H1 (cell line): ENCODE measurements at regions not wholly inside any gene's neighbourhood (a gene's known extent, or its start where the extent isn't known, plus 50 kb on each side); places are given as distances from the start of the nearest gene placed in this dataset.

Experiments used
- CTCF ChIA-PET: fragments of 300-600 bp; sonication (Branson Sonifier 250); formaldehyde crosslinking; loops from one replicate; lab custom pipeline; 2021; ENCODE audit not compliant: partially characterized antibody; lab: Charles Lee
- POLR2A ChIA-PET: fragments of 300-600 bp; sonication (Branson Sonifier 250); formaldehyde crosslinking; loops from one replicate; lab custom pipeline; 2021; ENCODE audit warnings: inconsistent platforms; ENCODE audit not compliant: partially characterized antibody; lab: Charles Lee
- DNase-seq, 2 experiments: peaks; one replicate each; pipeline versions ENCODE4 v3.0.0 to v3.0.0-alpha.2; 2010 to 2022; ENCODE audit warnings: low spot score in 2 of 2, low read depth in 1 of 2, mixed read lengths in 1 of 2
- FAIRE-seq: peaks from 2 replicates; lab custom pipeline; 2011; peaks lifted over from hg19 to GRCh38; lab: Jason Lieb, UNC
- H2AFZ ChIP-seq: 2 replicates; pipeline ENCODE4 v1.8.1; 2012; ENCODE audit warnings: low read length, inconsistent platforms
- H2AK5ac ChIP-seq: 2 replicates; pipeline ENCODE4 v1.6.1; 2013; ENCODE audit warnings: low read depth, low read length
- H2BK120ac ChIP-seq: replicated peaks from 2 replicates; pipeline ENCODE3; 2013; ENCODE audit warnings: low read depth, low read length, inconsistent platforms
- H2BK12ac ChIP-seq: 2 replicates; pipeline ENCODE4 v1.6.1; 2013; ENCODE audit warnings: low read depth, low read length
- H2BK15ac ChIP-seq: 2 replicates; pipeline ENCODE4 v1.6.1; 2013; ENCODE audit warnings: low read length
- H2BK20ac ChIP-seq: 2 replicates; pipeline ENCODE4 v1.6.1; 2013; ENCODE audit warnings: low read length
- H2BK5ac ChIP-seq: 2 replicates; pipeline ENCODE4 v1.6.1; 2013; ENCODE audit warnings: low read depth, low read length
- H3K14ac ChIP-seq: 2 replicates; pipeline ENCODE4 v1.6.1; 2013; ENCODE audit warnings: inconsistent platforms; ENCODE audit not compliant: insufficient read length
- H3K18ac ChIP-seq: 2 replicates; pipeline ENCODE4 v1.6.1; 2013; ENCODE audit warnings: low read length; ENCODE audit errors: extremely low read depth
- H3K23ac ChIP-seq: 2 replicates; pipeline ENCODE4 v1.6.1; 2013; ENCODE audit warnings: inconsistent platforms; ENCODE audit not compliant: insufficient read length
- H3K23me2 ChIP-seq: 2 replicates; pipeline ENCODE4 v1.6.1; 2013; ENCODE audit warnings: low read depth, low read length
- H3K27ac ChIP-seq: 2 replicates; pipeline ENCODE4 v1.6.1; 2011; ENCODE audit warnings: low read depth, low read length, inconsistent platforms
- H3K27me3 ChIP-seq, 4 experiments: replicated peaks in 1 of 4; 1 replicate in 1 of 4; 2 replicates in 3 of 4; pipeline versions ENCODE4 v1.6.1 to v1.8.1; 2011 to 2013; ENCODE audit warnings: low read length in 3 of 4, mild to moderate bottlenecking in 3 of 4, inconsistent platforms in 2 of 4, mixed read lengths in 2 of 4, moderate library complexity in 1 of 4; ENCODE audit not compliant: control insufficient read depth in 3 of 4, insufficient read depth in 3 of 4; ENCODE audit errors: extremely low read depth in 1 of 4
- H3K36me3 ChIP-seq, 4 experiments: 2 replicates each; pipeline versions ENCODE4 v1.6.1 to v1.8.1; 2011 to 2013; ENCODE audit warnings: mild to moderate bottlenecking in 4 of 4, low read length in 3 of 4, moderate library complexity in 2 of 4, control low read depth in 1 of 4, inconsistent platforms in 1 of 4; ENCODE audit not compliant: insufficient read depth in 4 of 4, control insufficient read depth in 2 of 4
- H3K4ac ChIP-seq: replicated peaks from 2 replicates; pipeline ENCODE3; 2013; ENCODE audit warnings: low read length, low read depth, mixed read lengths, inconsistent platforms; ENCODE audit not compliant: insufficient read length
- H3K4me1 ChIP-seq, 4 experiments: replicated peaks in 1 of 4; 1 replicate in 1 of 4; 2 replicates in 3 of 4; pipeline versions ENCODE4 v1.6.1 to v1.8.1; 2011 to 2013; ENCODE audit warnings: low read length in 3 of 4, inconsistent platforms in 2 of 4, mixed read lengths in 1 of 4; ENCODE audit not compliant: insufficient read depth in 4 of 4, control insufficient read depth in 3 of 4
- H3K4me2 ChIP-seq, 2 experiments: 2 replicates each; pipeline versions ENCODE4 v1.6.1 to v1.8.1; 2011 to 2013; ENCODE audit warnings: low read depth in 2 of 2, low read length in 2 of 2, control low read depth in 1 of 2, inconsistent platforms in 1 of 2, mild to moderate bottlenecking in 1 of 2; ENCODE audit not compliant: insufficient read depth in 1 of 2
- H3K4me3 ChIP-seq, 4 experiments: fragments of 200-600, 300-600 bp in 1 of 4; sonication (generic), shearing (Covaris generic), sonication (Bioruptor Twin) in 1 of 4; 2 replicates each; pipeline versions ENCODE4 v1.5.1 to v1.8.1; 2011 to 2016; ENCODE audit warnings: low read length in 4 of 4, low read depth in 3 of 4, control low read depth in 2 of 4, inconsistent platforms in 2 of 4, mild to moderate bottlenecking in 2 of 4, mixed read lengths in 1 of 4, moderate library complexity in 1 of 4; ENCODE audit not compliant: insufficient read depth in 2 of 4; ENCODE audit errors: extremely low read depth in 1 of 4
- H3K56ac ChIP-seq: replicated peaks from 2 replicates; pipeline ENCODE3; 2013; ENCODE audit warnings: low read depth, mild to moderate bottlenecking, mixed read lengths, low read length, inconsistent platforms; ENCODE audit not compliant: insufficient read length
- H3K79me1 ChIP-seq: 2 replicates; pipeline ENCODE4 v1.6.1; 2013; ENCODE audit warnings: low read depth, low read length, control low read depth
- H3K79me2 ChIP-seq, 2 experiments: 2 replicates each; pipeline versions ENCODE4 v1.6.1 to v1.8.1; 2012 to 2013; ENCODE audit warnings: low read length in 2 of 2, mild to moderate bottlenecking in 2 of 2, inconsistent platforms in 1 of 2; ENCODE audit not compliant: insufficient read depth in 2 of 2, control insufficient read depth in 1 of 2
- H3K9ac ChIP-seq, 4 experiments: replicated peaks in 1 of 4; 1 replicate in 1 of 4; 2 replicates in 3 of 4; pipeline versions ENCODE4 v1.6.1 to v1.8.1; 2011 to 2013; ENCODE audit warnings: low read depth in 3 of 4, low read length in 3 of 4, control low read depth in 2 of 4, mild to moderate bottlenecking in 2 of 4, moderate library complexity in 2 of 4, inconsistent platforms in 1 of 4; ENCODE audit errors: extremely low read depth in 1 of 4
- H3K9me3 ChIP-seq, 2 experiments: 2 replicates each; pipeline versions ENCODE4 v1.6.1 to v1.8.1; 2012 to 2013; ENCODE audit warnings: mild to moderate bottlenecking in 2 of 2, moderate library complexity in 2 of 2, control low read depth in 1 of 2, inconsistent platforms in 1 of 2, low read depth in 1 of 2, low read length in 1 of 2, mixed read lengths in 1 of 2; ENCODE audit not compliant: insufficient read depth in 2 of 2
- H4K20me1 ChIP-seq, 2 experiments: replicated peaks in 1 of 2; 2 replicates each; pipeline versions ENCODE3 to v1.8.1; 2011 to 2013; ENCODE audit warnings: inconsistent platforms in 2 of 2, low read length in 2 of 2, mild to moderate bottlenecking in 1 of 2; ENCODE audit not compliant: insufficient read depth in 2 of 2, control insufficient read depth in 1 of 2
- H4K5ac ChIP-seq: 2 replicates; pipeline ENCODE4 v1.6.1; 2013; ENCODE audit warnings: low read length, low read depth, mixed read lengths, inconsistent platforms; ENCODE audit not compliant: insufficient read length
- H4K8ac ChIP-seq: 2 replicates; pipeline ENCODE4 v1.8.0; 2013; ENCODE audit warnings: mild to moderate bottlenecking, moderate library complexity, low read length, inconsistent platforms; ENCODE audit not compliant: insufficient read depth; ENCODE audit errors: extremely low read depth
- H4K91ac ChIP-seq: replicated peaks from 2 replicates; pipeline ENCODE3; 2013; ENCODE audit warnings: low read length, mixed read lengths, inconsistent platforms; ENCODE audit not compliant: insufficient read length
- BACH1 ChIP-seq: IDR thresholded peaks from 2 replicates; pipeline ENCODE4 v1.6.1; 2012; ENCODE audit warnings: low read length, improper control_type of control experiment
- HDAC2 ChIP-seq, 2 experiments: fragments of 300-600 bp in 1 of 2; sonication (generic) in 1 of 2; IDR thresholded peaks; 2 replicates each; pipeline ENCODE4 v1.6.1; 2011 to 2012; ENCODE audit warnings: low read depth in 2 of 2, low read length in 2 of 2, mild to moderate bottlenecking in 2 of 2, moderate library complexity in 2 of 2, borderline replicate concordance in 1 of 2, inconsistent platforms in 1 of 2
- KDM1A ChIP-seq: fragments of 200-600, 300-600 bp; sonication (generic); IDR thresholded peaks from 2 replicates; pipeline ENCODE4 v1.7.1; 2016; ENCODE audit warnings: mild to moderate bottlenecking, low read length, borderline replicate concordance
- KDM4A ChIP-seq: IDR thresholded peaks from one replicate; pipeline ENCODE4 v1.7.1; 2012; ENCODE audit warnings: low read depth, mild to moderate bottlenecking, moderate library complexity, low read length, inconsistent platforms; ENCODE audit not compliant: severe bottlenecking
- KDM5A ChIP-seq: fragments of 200-600 bp; IDR thresholded peaks from 2 replicates; pipeline ENCODE4 v1.7.1; 2012; ENCODE audit warnings: mild to moderate bottlenecking, low read length, inconsistent platforms, mixed read lengths
- SP1 ChIP-seq: IDR thresholded peaks from 2 replicates; pipeline ENCODE4 v1.6.1; 2011; ENCODE audit warnings: low read depth, low read length
- TAF1 ChIP-seq: IDR thresholded peaks from 2 replicates; pipeline ENCODE4 v1.6.1; 2011; ENCODE audit warnings: mild to moderate bottlenecking, low read depth, low read length
- TEAD4 ChIP-seq: IDR thresholded peaks from 2 replicates; pipeline ENCODE4 v1.6.1; 2012; ENCODE audit warnings: low read depth, low read length, inconsistent platforms, mixed read lengths
- YY1 ChIP-seq: IDR thresholded peaks from 2 replicates; pipeline ENCODE4 v1.6.1; 2011; ENCODE audit warnings: low read depth, mild to moderate bottlenecking, low read length
- WGBS, 2 experiments: shearing (Covaris generic) in 1 of 2; methylation state at CpG; one replicate each; pipeline versions ENCODE4 v1.1.6 to v1.1.7; 2013 to 2015; ENCODE audit warnings: low lambda C conversion rate in 2 of 2, mixed read lengths in 2 of 2, inconsistent platforms in 1 of 2, low coverage in 1 of 2, missing lambda C conversion rate in 1 of 2; ENCODE audit not compliant: insufficient replicate concordance in 2 of 2, insufficient coverage in 1 of 2, insufficient read length in 1 of 2; ENCODE audit errors: extremely low coverage in 1 of 2, missing lambda C conversion rate in 1 of 2; 5-methylcytosine and 5-hydroxymethylcytosine counted together
- TF ChIP-seq, protein P1 (sequence below): IDR thresholded peaks from 2 replicates; pipeline ENCODE4 v1.6.1; 2012; ENCODE audit warnings: inconsistent platforms

DNA sequence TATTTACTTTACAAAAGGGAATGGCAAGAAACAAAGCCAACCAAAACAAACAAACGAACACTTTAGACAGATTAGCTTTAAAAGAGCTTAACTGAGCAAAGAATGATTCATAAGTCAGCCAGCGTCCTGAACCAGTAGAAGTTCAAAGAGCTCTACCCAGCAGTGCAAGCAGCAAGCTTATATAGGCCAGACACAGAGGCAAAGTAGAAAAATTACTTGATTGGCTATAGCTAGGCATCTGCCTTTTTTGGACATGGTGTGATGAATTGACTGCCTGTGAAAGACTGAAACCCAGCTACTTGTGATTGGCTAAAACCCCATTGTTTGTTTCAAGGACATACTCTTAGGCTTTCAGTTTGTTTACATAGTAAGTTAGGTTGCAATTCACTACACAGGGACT is 2120.0 kb upstream of the RAG2 start:
- 90% methylated on average over 2 of the region's 2 CpGs; no CpG with 5 or more reads in 1 of the 2 experiments for WGBS, 2 experiments

More for the DNA sequence above, 2120.0 kb upstream of the RAG2 start:
- CTCF ChIA-PET = interaction anchor here (0.9 kb wide), 1 partner anchor 35 kb away, joined by 3 read pairs; no protein-coding TSS in a partner anchor
- no peak overlapping the region for H3K4me3 ChIP-seq
- DNase-seq (no peak), FAIRE-seq (no peak)
- no peak overlapping the region for H2BK120ac ChIP-seq
- H3K56ac ChIP-seq = no peak overlapping the region
- no peaks in the 10 kb centered on the region for H3K9me3 ChIP-seq
- no peak overlapping the region for H3K14ac ChIP-seq
- no peaks in the 10 kb centered on the region for H3K36me3 ChIP-seq
- no peak overlapping the region for H3K9ac ChIP-seq
- TF ChIP-seq KDM5A = no peak
- no peak for TF ChIP-seq KDM1A
- TF ChIP-seq TEAD4 = no peak
- no peak for TF ChIP-seq YY1
- TF ChIP-seq TAF1 = no peak
- TF ChIP-seq, protein P1, sequence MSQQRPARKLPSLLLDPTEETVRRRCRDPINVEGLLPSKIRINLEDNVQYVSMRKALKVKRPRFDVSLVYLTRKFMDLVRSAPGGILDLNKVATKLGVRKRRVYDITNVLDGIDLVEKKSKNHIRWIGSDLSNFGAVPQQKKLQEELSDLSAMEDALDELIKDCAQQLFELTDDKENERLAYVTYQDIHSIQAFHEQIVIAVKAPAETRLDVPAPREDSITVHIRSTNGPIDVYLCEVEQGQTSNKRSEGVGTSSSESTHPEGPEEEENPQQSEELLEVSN = no peak
- no peak for TF ChIP-seq BACH1
- TF ChIP-seq HDAC2 (IDR thresholded peaks at IDR 0.05; ENCODE audit: borderline replicate concordance in 1 of 2, low read depth in 2 of 2, low read length in 2 of 2) = no peak
- no peak for TF ChIP-seq SP1
- TF ChIP-seq KDM4A = no peak
- no peaks in the 10 kb centered on the region for H3K79me2 ChIP-seq
- no peaks in the 10 kb centered on the region for H3K79me1 ChIP-seq
- no peak overlapping the region for H3K4me2 ChIP-seq
- H2BK15ac ChIP-seq = no peak overlapping the region
- H2BK12ac ChIP-seq = no peak overlapping the region
- H3K18ac ChIP-seq = no peak overlapping the region
- H4K5ac ChIP-seq = no peak overlapping the region
- no peaks in the 10 kb centered on the region for H3K23me2 ChIP-seq
- H3K27ac ChIP-seq = no peak overlapping the region
- POLR2A ChIA-PET = no interaction called here
- no peak overlapping the region for H4K8ac ChIP-seq
- H4K20me1 ChIP-seq = no peaks in the 10 kb centered on the region
- no peak overlapping the region; the same call in 1 of the 2 replicates for H2AFZ ChIP-seq
- H3K23ac ChIP-seq = no peak overlapping the region
- H2AK5ac ChIP-seq = no peak overlapping the region
- no peaks in the 10 kb centered on the region for H3K27me3 ChIP-seq
- H2BK20ac ChIP-seq = no peak overlapping the region
- peaks cover 0 to 2% (median 0%) of the 10 kb centered on the region in 4 experiments; a peak in 1 of 7 replicates for H3K4me1 ChIP-seq
- no peak overlapping the region for H2BK5ac ChIP-seq
- H4K91ac ChIP-seq = no peak overlapping the region
- no peak overlapping the region for H3K4ac ChIP-seq
